ENCODE measurements at regions not wholly inside any gene's neighbourhood (a gene's known extent, or its start where the extent isn't known, plus 50 kb on each side); places are given as distances from the start of the nearest gene placed in this dataset.

DNA sequence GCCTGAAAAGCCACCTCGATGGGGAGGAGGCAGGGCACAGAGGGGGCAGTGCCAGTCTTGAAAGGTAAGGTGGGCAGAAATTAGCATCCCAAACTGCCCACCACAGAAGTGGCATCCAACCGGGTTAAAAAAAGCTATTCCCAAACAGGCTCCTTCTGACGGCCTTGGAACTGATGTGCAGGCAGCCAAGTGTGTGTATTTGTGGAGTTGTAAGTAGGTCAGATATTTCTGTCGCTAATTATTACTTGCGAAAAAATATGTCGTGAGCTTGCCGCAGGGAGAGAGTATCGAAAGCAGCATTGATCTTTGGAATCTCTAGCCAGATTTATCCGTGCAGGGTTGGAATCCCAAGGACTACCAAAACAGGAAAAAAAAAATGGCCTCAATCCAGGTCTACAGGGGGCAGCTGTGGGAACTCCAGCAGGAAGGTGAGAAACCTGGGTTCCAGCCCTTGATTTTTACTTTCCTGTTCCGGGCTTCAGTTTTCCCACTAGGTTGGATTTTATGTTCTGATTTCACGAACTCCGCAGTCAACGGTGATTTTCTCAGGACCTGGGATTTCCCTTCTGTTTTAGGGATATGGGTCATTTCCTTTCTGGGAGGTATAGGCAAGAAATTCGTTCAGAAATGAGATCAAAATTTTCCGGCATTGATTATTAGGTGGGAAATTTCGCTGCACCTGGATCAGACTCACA is 200.8 kb downstream of the RGS3 start:
- Histone ChIP-seq H3K27me3 (ENCODE audit: control insufficient read depth, insufficient read depth, low read length) (peaks cover 2% of the 10 kb centered on the region), H4K20me1 (ENCODE audit: control insufficient read depth, extremely low read depth, insufficient read depth, low read length) (no peaks in the 10 kb centered on the region)

DNA sequence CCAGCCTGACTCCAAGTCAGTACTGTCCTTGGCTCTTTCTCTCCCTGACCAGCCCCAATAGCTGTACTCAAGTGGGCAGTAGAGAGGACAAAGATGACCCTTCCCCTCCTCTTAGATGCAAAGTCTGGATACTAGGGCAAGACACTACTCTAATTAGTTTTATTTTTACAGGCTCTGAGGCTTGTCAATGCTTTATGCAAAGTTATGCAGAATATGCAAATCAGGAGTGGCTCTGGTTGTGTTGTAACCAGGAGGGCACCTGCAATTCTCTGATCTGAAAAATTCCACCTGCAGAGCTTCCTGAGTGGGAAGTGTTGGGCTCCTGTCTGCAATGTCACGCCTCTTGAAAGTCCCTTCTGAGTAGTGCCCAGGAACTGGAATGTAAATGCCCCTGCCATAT is 201.5 kb downstream of the RGS3 start:
- H3K4me2 ChIP-seq (ENCODE audit: extremely low read depth, insufficient read depth, low read length), result no peak overlapping the region
- peaks cover 2% of the 10 kb centered on the region for H3K27me3 ChIP-seq (ENCODE audit: control insufficient read depth, insufficient read depth, low read length)
- H3K79me2 ChIP-seq (ENCODE audit: control insufficient read depth, insufficient read depth, low read length), result no peaks in the 10 kb centered on the region
- no peak for TF ChIP-seq EZH2 (IDR thresholded peaks at IDR 0.05; ENCODE audit: low read length, missing control alignments)
- TF ChIP-seq, protein P1, sequence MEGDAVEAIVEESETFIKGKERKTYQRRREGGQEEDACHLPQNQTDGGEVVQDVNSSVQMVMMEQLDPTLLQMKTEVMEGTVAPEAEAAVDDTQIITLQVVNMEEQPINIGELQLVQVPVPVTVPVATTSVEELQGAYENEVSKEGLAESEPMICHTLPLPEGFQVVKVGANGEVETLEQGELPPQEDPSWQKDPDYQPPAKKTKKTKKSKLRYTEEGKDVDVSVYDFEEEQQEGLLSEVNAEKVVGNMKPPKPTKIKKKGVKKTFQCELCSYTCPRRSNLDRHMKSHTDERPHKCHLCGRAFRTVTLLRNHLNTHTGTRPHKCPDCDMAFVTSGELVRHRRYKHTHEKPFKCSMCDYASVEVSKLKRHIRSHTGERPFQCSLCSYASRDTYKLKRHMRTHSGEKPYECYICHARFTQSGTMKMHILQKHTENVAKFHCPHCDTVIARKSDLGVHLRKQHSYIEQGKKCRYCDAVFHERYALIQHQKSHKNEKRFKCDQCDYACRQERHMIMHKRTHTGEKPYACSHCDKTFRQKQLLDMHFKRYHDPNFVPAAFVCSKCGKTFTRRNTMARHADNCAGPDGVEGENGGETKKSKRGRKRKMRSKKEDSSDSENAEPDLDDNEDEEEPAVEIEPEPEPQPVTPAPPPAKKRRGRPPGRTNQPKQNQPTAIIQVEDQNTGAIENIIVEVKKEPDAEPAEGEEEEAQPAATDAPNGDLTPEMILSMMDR (conservative IDR thresholded peaks at IDR 0.05 in 1 of 2, IDR thresholded peaks at IDR 0.05 in 1 of 2; ENCODE audit: low read depth in 1 of 2, low read length in 2 of 2), result no peak
- H3K4me3 ChIP-seq (replicated peaks in 1 of 4; ENCODE audit: control extremely low read depth in 1 of 4, insufficient read depth in 1 of 4, low read depth in 3 of 4, low read length in 4 of 4), result no peak overlapping the region
- H2AFZ ChIP-seq (ENCODE audit: low read length), result no peak overlapping the region
- H3K27ac ChIP-seq (ENCODE audit: insufficient read depth, low read length), result no peak overlapping the region
- no peak overlapping the region for H3K9ac ChIP-seq (ENCODE audit: insufficient read depth, low read length)
- no peaks in the 10 kb centered on the region for H3K36me3 ChIP-seq (ENCODE audit: control insufficient read depth, insufficient read depth, low read length)
- H4K20me1 ChIP-seq (ENCODE audit: control insufficient read depth, extremely low read depth, insufficient read depth, low read length), result no peaks in the 10 kb centered on the region
- H3K9me3 ChIP-seq (ENCODE audit: control insufficient read depth, insufficient read depth, low read depth, low read length), result no peaks in the 10 kb centered on the region
- peaks cover 4% of the 10 kb centered on the region for H3K4me1 ChIP-seq (ENCODE audit: control insufficient read depth, extremely low read depth, insufficient read depth, low read length)
- DNase-seq (ENCODE audit: low read depth in 2 of 2), result no peak

More for the DNA sequence above, 200.8 kb downstream of the RGS3 start:
- Histone ChIP-seq H3K9ac (ENCODE audit: insufficient read depth, low read length) (no peak overlapping the region), H3K36me3 (ENCODE audit: control insufficient read depth, insufficient read depth, low read length) (no peaks in the 10 kb centered on the region), H3K4me3 (replicated peaks in 1 of 4; ENCODE audit: control extremely low read depth in 1 of 4, insufficient read depth in 1 of 4, low read depth in 3 of 4, low read length in 4 of 4) (no peak overlapping the region), H3K4me2 (ENCODE audit: extremely low read depth, insufficient read depth, low read length) (no peak overlapping the region), H3K79me2 (ENCODE audit: control insufficient read depth, insufficient read depth, low read length) (no peaks in the 10 kb centered on the region), H3K9me3 (ENCODE audit: control insufficient read depth, insufficient read depth, low read depth, low read length) (no peaks in the 10 kb centered on the region), H3K4me1 (ENCODE audit: control insufficient read depth, extremely low read depth, insufficient read depth, low read length) (peaks cover 4% of the 10 kb centered on the region), H3K27ac (ENCODE audit: insufficient read depth, low read length) (no peak overlapping the region), H2AFZ (ENCODE audit: low read length) (no peak overlapping the region)
- TF ChIP-seq, protein P1 (conservative IDR thresholded peaks at IDR 0.05 in 1 of 2, IDR thresholded peaks at IDR 0.05 in 1 of 2; ENCODE audit: low read depth in 1 of 2, low read length in 2 of 2), result no peak
- no peak for TF ChIP-seq EZH2 (IDR thresholded peaks at IDR 0.05; ENCODE audit: low read length, missing control alignments)
- no peak for DNase-seq (ENCODE audit: low read depth in 2 of 2)

DNA sequence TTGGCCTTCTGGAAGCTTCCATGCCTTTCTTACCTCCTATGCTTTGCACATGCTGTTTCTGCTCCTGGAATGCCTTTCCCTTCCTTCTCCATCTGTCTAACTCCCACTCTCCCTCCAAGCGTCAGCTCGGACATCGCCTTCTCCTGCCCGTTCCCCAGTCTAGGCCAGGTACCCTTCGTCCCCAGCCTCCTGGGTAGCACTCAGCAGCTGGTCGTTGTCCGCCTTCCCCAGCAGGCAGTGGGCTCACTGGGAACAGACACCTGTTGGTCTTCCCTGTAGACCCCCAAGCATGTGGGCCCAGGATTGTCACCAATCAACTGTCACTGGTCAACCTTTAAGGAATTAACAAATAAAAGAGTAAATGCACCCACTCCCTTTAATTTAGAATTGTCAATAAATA is 202.2 kb downstream of the RGS3 start:
- H3K9ac ChIP-seq (ENCODE audit: insufficient read depth, low read length), result no peak overlapping the region
- DNase-seq (ENCODE audit: low read depth in 2 of 2), result no peak
- H3K4me2 ChIP-seq (ENCODE audit: extremely low read depth, insufficient read depth, low read length), result no peak overlapping the region
- peaks cover 4% of the 10 kb centered on the region for H3K4me1 ChIP-seq (ENCODE audit: control insufficient read depth, extremely low read depth, insufficient read depth, low read length)
- H3K27ac ChIP-seq (ENCODE audit: insufficient read depth, low read length), result no peak overlapping the region
- H3K9me3 ChIP-seq (ENCODE audit: control insufficient read depth, insufficient read depth, low read depth, low read length), result no peaks in the 10 kb centered on the region
- H4K20me1 ChIP-seq (ENCODE audit: control insufficient read depth, extremely low read depth, insufficient read depth, low read length), result no peaks in the 10 kb centered on the region
- no peaks in the 10 kb centered on the region for H3K36me3 ChIP-seq (ENCODE audit: control insufficient read depth, insufficient read depth, low read length)
- H3K27me3 ChIP-seq (ENCODE audit: control insufficient read depth, insufficient read depth, low read length), result peaks cover 2% of the 10 kb centered on the region
- no peak for TF ChIP-seq EZH2 (IDR thresholded peaks at IDR 0.05; ENCODE audit: low read length, missing control alignments)
- TF ChIP-seq, protein P1 (conservative IDR thresholded peaks at IDR 0.05 in 1 of 2, IDR thresholded peaks at IDR 0.05 in 1 of 2; ENCODE audit: low read depth in 1 of 2, low read length in 2 of 2), result no peak
- no peaks in the 10 kb centered on the region for H3K79me2 ChIP-seq (ENCODE audit: control insufficient read depth, insufficient read depth, low read length)
- no peak overlapping the region for H3K4me3 ChIP-seq (replicated peaks in 1 of 4; ENCODE audit: control extremely low read depth in 1 of 4, insufficient read depth in 1 of 4, low read depth in 3 of 4, low read length in 4 of 4)
- H2AFZ ChIP-seq (ENCODE audit: low read length), result no peak overlapping the region

All from fibroblast of lung (primary cell).